ENCODE measurements at regions not wholly inside any gene's neighbourhood (a gene's known extent, or its start where the extent isn't known, plus 50 kb on each side); places are given as distances from the start of the nearest gene placed in this dataset.

- no peak for TF ChIP-seq ZBED1 (IDR thresholded peaks at IDR 0.05; ENCODE audit: borderline replicate concordance)
- no peak for TF ChIP-seq EZH2 (IDR thresholded peaks at IDR 0.05; ENCODE audit: borderline replicate concordance, control insufficient read depth, low read depth, low read length)
- no peak for TF ChIP-seq SUZ12 (IDR thresholded peaks at IDR 0.05; ENCODE audit: unreplicated experiment)
- no peak for TF ChIP-seq BACH1 (IDR thresholded peaks at IDR 0.05; ENCODE audit: borderline replicate concordance)
Observed at GRCh38 chr5:93909356-93909755, 168.0 kb upstream of the POU5F2 start.

All from GM12878 (cell line).